Gastrocnemius medialis (tissue), 4 donors: ENCODE measurements at regions not wholly inside any gene's neighbourhood (a gene's known extent, or its start where the extent isn't known, plus 50 kb on each side); places are given as distances from the start of the nearest gene placed in this dataset.

Source experiments
- POLR2A ChIP-seq, 2 donors: fragments of 450-650 bp; IDR thresholded peaks; one replicate each; pipeline ENCODE4 v1.6.1; 2017; ENCODE audit warnings: antibody characterized with exemption in 2 of 2, mild to moderate bottlenecking in 2 of 2, moderate library complexity in 2 of 2
- TF ChIP-seq, protein P1 (sequence below), 5 experiments: fragments of 450-650 bp in 3 of 5; fragments of 200-600 bp in 2 of 5; sonication (generic) in 2 of 5; IDR thresholded peaks in 4 of 5; conservative IDR thresholded peaks in 1 of 5; 1 replicate in 4 of 5; 2 replicates in 1 of 5; pipeline ENCODE4 v1.5.1; 2016 to 2019; ENCODE audit warnings: antibody characterized with exemption in 5 of 5, mild to moderate bottlenecking in 3 of 5, moderate library complexity in 3 of 5

DNA sequence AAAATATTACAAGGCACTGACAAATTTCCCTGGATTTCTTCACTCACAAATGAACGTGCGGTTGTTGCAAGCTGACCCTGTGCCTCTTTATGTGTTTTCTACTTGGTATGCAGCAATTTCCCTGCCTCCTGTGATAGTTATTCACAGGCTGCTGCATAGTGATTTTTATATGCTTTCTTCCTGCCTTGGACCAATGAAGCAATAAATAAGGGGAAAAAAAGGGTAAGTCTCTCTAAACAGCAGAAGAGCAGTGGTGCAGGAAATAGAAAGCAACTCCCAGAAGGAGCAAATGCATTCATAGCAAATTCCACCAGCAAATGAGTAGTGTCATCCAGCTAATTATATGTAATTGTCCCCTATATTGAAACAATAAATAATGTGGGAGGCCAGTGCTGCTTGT is 737.9 kb downstream of the GALC start:
- no peak for TF ChIP-seq POLR2A (IDR thresholded peaks at IDR 0.05)
- TF ChIP-seq, protein P1, sequence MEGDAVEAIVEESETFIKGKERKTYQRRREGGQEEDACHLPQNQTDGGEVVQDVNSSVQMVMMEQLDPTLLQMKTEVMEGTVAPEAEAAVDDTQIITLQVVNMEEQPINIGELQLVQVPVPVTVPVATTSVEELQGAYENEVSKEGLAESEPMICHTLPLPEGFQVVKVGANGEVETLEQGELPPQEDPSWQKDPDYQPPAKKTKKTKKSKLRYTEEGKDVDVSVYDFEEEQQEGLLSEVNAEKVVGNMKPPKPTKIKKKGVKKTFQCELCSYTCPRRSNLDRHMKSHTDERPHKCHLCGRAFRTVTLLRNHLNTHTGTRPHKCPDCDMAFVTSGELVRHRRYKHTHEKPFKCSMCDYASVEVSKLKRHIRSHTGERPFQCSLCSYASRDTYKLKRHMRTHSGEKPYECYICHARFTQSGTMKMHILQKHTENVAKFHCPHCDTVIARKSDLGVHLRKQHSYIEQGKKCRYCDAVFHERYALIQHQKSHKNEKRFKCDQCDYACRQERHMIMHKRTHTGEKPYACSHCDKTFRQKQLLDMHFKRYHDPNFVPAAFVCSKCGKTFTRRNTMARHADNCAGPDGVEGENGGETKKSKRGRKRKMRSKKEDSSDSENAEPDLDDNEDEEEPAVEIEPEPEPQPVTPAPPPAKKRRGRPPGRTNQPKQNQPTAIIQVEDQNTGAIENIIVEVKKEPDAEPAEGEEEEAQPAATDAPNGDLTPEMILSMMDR (IDR thresholded peaks at IDR 0.05 in 4 of 5, conservative IDR thresholded peaks at IDR 0.05 in 1 of 5), result no peak
